HG03432 (cell line): ENCODE measurements at regions not wholly inside any gene's neighbourhood (a gene's known extent, or its start where the extent isn't known, plus 50 kb on each side); places are given as distances from the start of the nearest gene placed in this dataset.
"Not testable (repeated sequence)": the region's sequence is repeated elsewhere in the genome, so short reads cannot be mapped to it uniquely, and the experiment has no call there.

ENCODE experiments used
- ATAC-seq: cut with Tn5 transposase; IDR thresholded peaks from one replicate; pipeline ENCODE4 v1.9.1; 2021; ENCODE audit warnings: mild to moderate bottlenecking, moderate library complexity; ENCODE audit not compliant: unreplicated experiment

DNA sequence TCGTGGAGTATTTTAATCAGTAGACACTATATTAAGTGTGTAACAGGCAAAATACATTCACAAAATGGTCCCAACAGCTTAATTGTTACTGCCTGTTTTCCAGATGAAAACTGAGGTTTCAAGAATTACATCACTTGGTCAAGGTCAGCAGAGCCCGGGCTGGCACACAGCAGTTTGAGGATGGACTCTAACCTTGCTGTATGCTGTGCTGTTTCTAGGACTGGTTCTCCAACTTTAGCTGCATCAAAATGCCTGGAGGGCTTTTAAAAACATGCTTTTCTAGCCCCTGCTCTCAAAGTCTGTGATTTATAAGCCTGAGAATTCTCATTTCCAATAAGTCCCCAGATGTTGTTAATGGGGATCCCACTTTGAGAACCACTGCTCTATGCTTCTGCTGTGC is 247.1 kb upstream of the FZD8 start:
- no peak for ATAC-seq

GRCh38 chr10:35888400-35888799 is 246.3 kb upstream of the FZD8 start:
- no peak for ATAC-seq

DNA sequence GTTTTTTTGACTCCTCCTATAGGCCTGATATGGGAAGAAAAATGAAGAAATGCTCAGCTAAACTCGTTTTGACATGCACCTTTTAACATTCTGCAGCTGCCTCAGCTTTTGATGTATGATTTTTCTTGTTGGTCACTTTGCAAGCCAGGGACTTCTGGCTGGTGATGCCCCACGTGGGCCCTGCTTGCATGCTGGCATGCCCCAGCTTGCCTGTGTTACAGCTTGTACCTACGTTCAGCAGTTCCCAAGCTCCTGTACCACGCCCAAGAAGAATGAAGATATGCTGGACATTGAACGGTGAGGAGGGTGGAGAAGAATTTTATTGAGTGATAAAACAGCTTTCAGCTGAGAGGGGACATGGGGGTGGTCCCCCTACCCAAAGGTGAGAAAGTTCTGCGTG is 245.6 kb upstream of the FZD8 start:
- ATAC-seq: no peak

GRCh38 chr10:35885076-35885475 is 243.0 kb upstream of the FZD8 start:
- ATAC-seq: no peak

- no peak for ATAC-seq
Measured at GRCh38 chr10:35884657-35885071, 242.6 kb upstream of the FZD8 start.

GRCh38 chr10:35882422-35883150 is 240.5 kb upstream of the FZD8 start:
- no peak for ATAC-seq

DNA sequence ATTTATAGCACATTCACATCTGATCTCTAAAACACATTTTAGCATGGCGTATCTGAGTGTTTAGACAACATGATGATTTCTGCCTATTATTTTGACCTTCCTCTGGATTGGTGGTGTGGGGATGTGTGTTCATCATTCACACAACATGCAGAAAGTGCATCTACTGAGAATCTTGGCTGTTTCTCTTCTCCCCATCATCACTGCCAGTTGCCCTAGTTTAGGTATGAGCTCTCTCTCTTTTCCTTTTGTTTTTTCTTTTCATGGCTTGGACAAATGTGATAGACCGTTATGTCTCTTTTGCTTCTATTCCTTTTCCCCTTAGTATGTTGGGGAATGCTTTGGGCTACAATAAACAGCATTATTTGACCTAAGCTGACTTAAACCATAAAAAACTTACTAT is 239.2 kb upstream of the FZD8 start:
- ATAC-seq: no peak

- no peak for ATAC-seq
Measured at GRCh38 chr10:35876248-35876647, 234.2 kb upstream of the FZD8 start.

GRCh38 chr10:35875016-35875676 is 233.1 kb upstream of the FZD8 start:
- no peak for ATAC-seq

GRCh38 chr10:35874311-35875015 is 232.4 kb upstream of the FZD8 start:
- no peak for ATAC-seq

DNA sequence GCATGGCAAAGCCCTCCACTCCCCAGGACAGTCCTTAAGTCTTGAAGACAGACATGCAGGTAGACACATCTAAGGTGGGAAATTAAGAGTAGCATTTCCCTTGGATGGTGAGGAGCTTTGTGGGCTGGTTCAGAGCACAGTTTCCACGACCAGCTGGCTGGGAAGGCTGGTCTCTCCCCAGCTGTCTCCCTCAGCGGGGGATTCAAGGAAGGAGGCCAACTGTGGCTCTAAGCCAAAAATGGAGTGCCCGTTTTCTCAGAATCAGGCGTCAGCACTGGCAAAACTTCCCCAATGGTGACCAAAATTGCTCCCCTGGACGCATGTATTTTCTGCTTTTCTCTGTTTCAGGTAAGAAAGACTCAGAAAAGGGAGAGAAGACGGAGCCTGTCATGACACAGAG is 230.6 kb upstream of the FZD8 start:
- no peak for ATAC-seq

DNA sequence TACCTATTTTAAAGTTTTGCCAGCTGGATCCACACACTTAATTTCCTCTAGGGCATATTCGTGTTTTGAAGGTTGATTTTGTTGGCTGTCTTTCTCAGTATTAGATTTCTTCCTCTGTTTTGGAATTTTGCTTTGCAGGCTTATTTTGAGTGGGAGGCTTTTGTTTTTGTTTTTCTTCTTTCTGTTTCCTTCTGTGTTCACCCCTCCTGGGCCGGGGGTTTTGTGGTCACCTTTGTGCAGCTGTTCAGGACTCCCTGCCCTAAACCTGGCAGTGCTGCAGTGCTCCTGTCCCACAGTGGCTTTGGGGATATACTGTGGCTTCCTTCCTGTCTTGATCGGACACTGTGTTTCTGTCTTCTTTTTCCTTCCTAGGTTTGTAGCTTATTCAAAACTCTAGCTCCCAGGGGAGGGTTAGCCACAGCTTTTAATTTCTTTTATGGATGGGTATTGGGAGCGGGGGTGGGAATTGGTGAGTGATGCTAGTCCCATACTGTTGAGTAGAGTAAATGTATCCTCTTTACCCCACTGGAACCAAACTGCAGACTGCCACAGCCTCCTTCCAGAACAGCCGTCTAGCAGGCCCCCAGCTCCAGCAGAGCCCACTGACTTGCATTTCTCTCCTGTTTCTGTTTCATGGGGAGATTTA is 228.7 kb upstream of the FZD8 start:
- no peak for ATAC-seq

DNA sequence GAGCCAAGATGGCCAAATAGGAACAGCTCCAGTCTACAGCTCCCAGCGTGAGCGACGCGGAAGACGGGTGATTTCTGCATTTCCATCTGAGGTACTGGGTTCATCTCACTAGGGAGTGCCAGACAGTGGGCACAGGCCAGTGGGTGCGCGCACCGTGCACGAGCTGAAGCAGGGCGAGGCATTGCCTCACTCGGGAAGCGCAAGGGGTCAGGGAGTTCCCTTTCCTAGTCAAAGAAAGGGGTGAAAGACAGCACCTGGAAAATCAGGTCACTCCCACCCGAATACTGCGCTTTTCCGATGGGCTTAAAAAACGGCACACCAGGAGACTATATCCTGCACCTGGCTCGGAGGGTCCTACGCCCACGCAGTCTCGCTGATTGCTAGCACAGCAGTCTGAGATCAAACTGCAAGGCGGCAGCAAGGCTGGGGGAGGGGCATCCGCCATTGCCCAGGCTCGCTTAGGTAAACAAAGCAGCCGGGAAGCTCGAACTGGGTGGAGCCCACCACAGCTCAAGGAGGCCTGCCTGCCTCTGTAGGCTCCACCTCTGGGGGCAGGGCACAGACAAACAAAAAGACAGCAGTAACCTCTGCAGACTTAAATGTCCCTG is 216.7 kb upstream of the FZD8 start:
- not testable (repeated sequence) for ATAC-seq

GRCh38 chr10:35857860-35858259 is 215.8 kb upstream of the FZD8 start:
- no peak for ATAC-seq

- no peak for ATAC-seq
Measured at GRCh38 chr10:35855155-35855947, 213.3 kb upstream of the FZD8 start.

- no peak for ATAC-seq
Measured at GRCh38 chr10:35854661-35855060, 212.6 kb upstream of the FZD8 start.

- ATAC-seq: no peak
Measured at GRCh38 chr10:35852721-35853120, 210.6 kb upstream of the FZD8 start.

- no peak for ATAC-seq
Measured at GRCh38 chr10:35848412-35848811, 206.3 kb upstream of the FZD8 start.

- ATAC-seq: no peak
Measured at GRCh38 chr10:35844686-35845085, 202.6 kb upstream of the FZD8 start.

GRCh38 chr10:35843524-35844181 is 201.6 kb upstream of the FZD8 start:
- no peak for ATAC-seq
